ENCODE measurements at regions not wholly inside any gene's neighbourhood (a gene's known extent, or its start where the extent isn't known, plus 50 kb on each side); places are given as distances from the start of the nearest gene placed in this dataset.

DNA sequence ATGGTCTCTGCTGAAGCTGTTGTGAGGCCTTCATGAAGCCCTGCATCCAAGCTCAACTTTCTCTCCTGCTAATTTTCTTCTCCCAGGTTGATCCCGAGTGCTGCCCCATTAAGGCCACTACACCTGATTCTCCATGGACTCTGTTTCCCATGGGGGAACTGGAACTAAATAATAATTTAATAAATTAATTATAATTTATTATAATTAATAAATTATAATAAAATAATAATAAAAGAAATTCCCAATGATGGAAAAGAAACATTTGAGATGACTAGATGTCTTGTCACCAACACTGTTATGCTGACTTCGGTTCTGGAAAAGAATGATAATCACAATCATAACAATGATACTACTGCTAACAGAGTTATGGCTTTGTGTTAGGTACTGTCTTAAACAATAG is 211.2 kb upstream of the ZP4 start:
- ChIA-PET POLR2A (no interaction called here), CTCF (interaction anchor here (0.9 kb wide), 1 partner anchor 13 kb away, joined by 3 read pairs; no protein-coding TSS in a partner anchor)
- no peak for DNase-seq (ENCODE audit: extremely low spot score)
- TF ChIP-seq, protein P1, sequence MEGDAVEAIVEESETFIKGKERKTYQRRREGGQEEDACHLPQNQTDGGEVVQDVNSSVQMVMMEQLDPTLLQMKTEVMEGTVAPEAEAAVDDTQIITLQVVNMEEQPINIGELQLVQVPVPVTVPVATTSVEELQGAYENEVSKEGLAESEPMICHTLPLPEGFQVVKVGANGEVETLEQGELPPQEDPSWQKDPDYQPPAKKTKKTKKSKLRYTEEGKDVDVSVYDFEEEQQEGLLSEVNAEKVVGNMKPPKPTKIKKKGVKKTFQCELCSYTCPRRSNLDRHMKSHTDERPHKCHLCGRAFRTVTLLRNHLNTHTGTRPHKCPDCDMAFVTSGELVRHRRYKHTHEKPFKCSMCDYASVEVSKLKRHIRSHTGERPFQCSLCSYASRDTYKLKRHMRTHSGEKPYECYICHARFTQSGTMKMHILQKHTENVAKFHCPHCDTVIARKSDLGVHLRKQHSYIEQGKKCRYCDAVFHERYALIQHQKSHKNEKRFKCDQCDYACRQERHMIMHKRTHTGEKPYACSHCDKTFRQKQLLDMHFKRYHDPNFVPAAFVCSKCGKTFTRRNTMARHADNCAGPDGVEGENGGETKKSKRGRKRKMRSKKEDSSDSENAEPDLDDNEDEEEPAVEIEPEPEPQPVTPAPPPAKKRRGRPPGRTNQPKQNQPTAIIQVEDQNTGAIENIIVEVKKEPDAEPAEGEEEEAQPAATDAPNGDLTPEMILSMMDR (IDR thresholded peaks at IDR 0.05; ENCODE audit: control extremely low read depth, extremely low read depth, low read depth, missing control alignments) = no peak

DNA sequence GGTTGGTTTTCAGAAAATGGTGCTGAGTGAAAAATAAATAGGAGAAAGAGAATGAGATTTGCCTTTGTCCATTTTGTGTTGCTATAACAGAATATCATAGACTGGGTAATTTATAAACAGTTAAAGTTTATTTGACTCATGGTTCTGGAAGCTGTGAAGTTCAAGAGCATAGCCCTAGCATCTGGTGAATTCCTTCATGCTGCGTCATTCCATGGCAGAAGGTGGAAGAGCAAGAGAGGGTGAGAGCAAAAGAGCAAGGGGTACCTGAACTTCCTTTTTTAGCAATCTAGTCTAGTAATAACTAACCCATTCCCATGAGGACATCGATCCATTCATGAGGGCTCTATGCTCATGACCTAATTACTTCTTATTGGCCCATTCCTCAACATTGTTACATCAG is 209.1 kb upstream of the ZP4 start:
- POLR2A ChIA-PET = no interaction called here
- CTCF ChIA-PET = no interaction called here
- TF ChIP-seq, protein P1 (IDR thresholded peaks at IDR 0.05; ENCODE audit: control extremely low read depth, extremely low read depth, low read depth, missing control alignments) = no peak
- no peak for DNase-seq (ENCODE audit: extremely low spot score)

DNA sequence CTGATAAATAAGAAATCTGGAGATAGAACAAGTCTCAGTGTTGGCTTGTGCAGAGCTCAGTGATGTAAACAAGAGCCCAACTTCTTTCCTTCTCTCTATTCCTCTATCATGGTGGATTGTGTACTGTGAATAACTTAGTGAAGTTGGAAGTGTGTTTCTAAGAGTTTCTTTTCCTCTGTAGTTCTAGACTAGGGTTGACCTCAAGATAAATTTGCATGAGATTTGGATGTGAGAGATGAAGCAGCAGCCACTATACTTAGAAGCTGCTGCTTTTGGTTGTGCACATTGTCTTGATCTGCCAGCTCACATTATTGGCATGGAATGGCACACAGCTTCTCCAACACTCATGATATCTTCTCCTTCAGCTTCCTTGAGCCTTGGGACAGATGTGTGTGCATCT is 198.9 kb upstream of the ZP4 start:
- no peak for DNase-seq (ENCODE audit: extremely low spot score)
- ChIA-PET CTCF (interaction anchor here (1.1 to 1.9 kb wide), 2 partner anchors 10 to 12 kb away, joined by 3 to 5 read pairs; no protein-coding TSS in a partner anchor), POLR2A (no interaction called here)
- TF ChIP-seq, protein P1 (IDR thresholded peaks at IDR 0.05; ENCODE audit: control extremely low read depth, extremely low read depth, low read depth, missing control alignments) = no peak

DNA sequence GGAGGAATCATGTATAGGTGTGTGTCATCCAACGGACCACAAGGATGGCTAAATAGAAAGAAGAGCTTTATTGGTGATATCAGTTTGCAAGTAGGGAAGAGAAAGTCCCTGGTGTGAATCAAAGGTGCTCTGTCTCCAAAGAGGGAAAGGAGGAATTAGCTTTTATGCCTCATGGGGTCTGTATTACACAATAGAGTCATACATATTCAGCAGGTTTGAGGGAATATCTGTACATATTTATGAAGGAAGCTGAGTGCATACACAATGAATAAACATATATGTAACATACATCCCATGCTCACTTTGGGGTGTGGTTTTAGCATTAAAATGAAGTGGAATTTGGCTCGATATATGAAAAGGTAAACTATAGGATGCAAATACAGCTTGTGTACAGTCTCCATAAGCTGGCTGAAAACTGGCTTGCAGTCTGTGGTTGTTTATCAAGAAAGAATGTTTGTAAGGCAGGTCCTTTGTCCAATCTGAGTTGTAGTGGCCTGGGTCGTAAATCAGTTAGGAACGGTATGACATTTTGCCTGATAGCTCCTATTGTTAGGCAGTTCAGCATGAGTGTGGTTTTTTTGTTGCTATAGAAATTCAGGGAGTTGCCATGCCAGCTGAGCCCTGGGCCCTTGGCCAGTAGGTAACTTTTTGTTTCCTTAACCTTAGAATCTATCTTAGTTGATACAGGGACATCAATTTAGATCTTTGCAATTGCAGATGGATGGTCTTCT is 198.0 kb upstream of the ZP4 start:
- DNase-seq (ENCODE audit: extremely low spot score) = no peak
- ChIA-PET POLR2A (no interaction called here), CTCF (interaction anchor here (1.1 to 1.9 kb wide), 2 partner anchors 10 to 13 kb away, joined by 3 to 5 read pairs; no protein-coding TSS in a partner anchor)
- TF ChIP-seq, protein P1 (IDR thresholded peaks at IDR 0.05; ENCODE audit: control extremely low read depth, extremely low read depth, low read depth, missing control alignments) = no peak

DNA sequence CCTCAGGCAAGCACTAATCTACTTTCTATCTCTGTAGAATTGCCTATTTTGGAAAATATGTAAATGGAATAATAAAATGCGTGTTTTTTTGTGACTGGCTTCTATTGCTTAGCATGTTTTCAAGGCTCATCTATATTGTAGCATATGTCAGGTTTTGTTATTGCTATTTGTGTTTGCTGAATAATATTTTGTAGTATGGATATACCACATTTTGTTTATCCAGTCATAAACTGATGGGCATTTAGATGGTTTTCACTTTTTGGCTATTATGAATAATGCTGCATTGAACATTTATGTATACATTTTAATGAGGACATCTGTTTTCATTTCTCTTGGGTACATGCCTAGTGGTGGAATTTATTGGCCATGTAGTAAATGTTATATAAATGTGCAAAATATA is 183.3 kb upstream of the ZP4 start:
- no peak for DNase-seq (ENCODE audit: extremely low spot score)
- POLR2A ChIA-PET = no interaction called here
- TF ChIP-seq, protein P1 (IDR thresholded peaks at IDR 0.05; ENCODE audit: control extremely low read depth, extremely low read depth, low read depth, missing control alignments) = no peak
- CTCF ChIA-PET = no interaction called here

DNA sequence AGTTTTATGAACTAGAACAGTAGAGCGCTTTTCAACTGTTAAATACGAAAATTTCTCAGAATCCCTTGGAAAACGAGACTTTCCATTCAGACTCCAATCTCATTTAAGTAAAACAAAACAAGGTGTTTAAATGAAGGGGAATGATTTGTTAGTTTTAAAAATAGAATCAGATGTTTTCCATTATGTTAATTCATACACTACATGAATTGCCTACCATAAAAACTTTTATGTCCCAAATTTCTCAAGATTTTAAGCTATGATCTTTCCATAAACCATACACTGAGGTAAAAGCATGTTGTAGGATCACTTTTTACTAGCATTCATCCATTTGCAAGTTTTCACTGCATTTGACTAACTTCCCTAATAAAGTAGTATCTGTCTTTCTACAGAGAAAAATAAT is 180.3 kb upstream of the ZP4 start:
- TF ChIP-seq, protein P1 (IDR thresholded peaks at IDR 0.05; ENCODE audit: control extremely low read depth, extremely low read depth, low read depth, missing control alignments) = no peak
- ChIA-PET POLR2A (no interaction called here), CTCF (interaction anchor here (1.0 to 1.2 kb wide), 2 partner anchors 10 to 15 kb away, joined by 3 read pairs; no protein-coding TSS in a partner anchor)
- no peak for DNase-seq (ENCODE audit: extremely low spot score)
